ENCODE measurements at regions not wholly inside any gene's neighbourhood (a gene's known extent, or its start where the extent isn't known, plus 50 kb on each side); places are given as distances from the start of the nearest gene placed in this dataset.

GRCh38 chr16:79407005-79407404, 193.5 kb downstream of the MAF start:
- H3K4me3 ChIP-seq = no peak overlapping the region
- H3K9me1 ChIP-seq (ENCODE audit: control insufficient read depth, insufficient read depth, low read length) = no peaks in the 10 kb centered on the region
- H3K27ac ChIP-seq (ENCODE audit: extremely low read depth, low read depth, low read length) = no peak overlapping the region
- no peaks in the 10 kb centered on the region for H4K20me1 ChIP-seq (replicated peaks; ENCODE audit: control insufficient read depth, insufficient read depth, low read length)
- H3K36me3 ChIP-seq (ENCODE audit: control insufficient read depth, insufficient read depth, low read length) = no peaks in the 10 kb centered on the region
- no peaks in the 10 kb centered on the region for H3K79me2 ChIP-seq (ENCODE audit: control insufficient read depth, insufficient read depth, low read length)
- ATAC-seq = no peak
- H3K9me3 ChIP-seq (replicated peaks; ENCODE audit: control insufficient read depth, insufficient read depth, low read depth, low read length) = no peaks in the 10 kb centered on the region; the same call in 1 of the 2 replicates
- in situ Hi-C loops (cut with MboI) = no loop called here
- no peak overlapping the region for H2AFZ ChIP-seq (ENCODE audit: low read depth, low read length)
- FAIRE-seq = no peak
- CTCF ChIA-PET (ENCODE audit: low intra/inter-chr PET ratio) = no interaction called here
- BruUV-seq (replicated peaks) = no TSS peak
- no peak overlapping the region for H3K9ac ChIP-seq (ENCODE audit: insufficient read depth in 1 of 2, low read depth in 2 of 2, low read length in 2 of 2)
- H3K27me3 ChIP-seq (ENCODE audit: control insufficient read depth in 2 of 2, insufficient read depth in 2 of 2, low read length in 2 of 2) = peaks cover 6 to 14% of the 10 kb centered on the region in 2 experiments; a peak in 3 of 5 replicates
- intact Hi-C loops (cut with micrococcal nuclease) = no loop called here
- no peak for TF ChIP-seq PTBP1 (IDR thresholded peaks at IDR 0.05; ENCODE audit: low read depth, low read length)
- TF ChIP-seq CEBPB (tag; IDR thresholded peaks at IDR 0.05) = peak; percentile 46; the same call in 1 of the 2 replicates
- no peak overlapping the region for H3K4me2 ChIP-seq (ENCODE audit: insufficient read depth, low read length)
- POLR2A ChIA-PET = no interaction called here
- no peak for DNase-seq (ENCODE audit: extremely low read depth in 1 of 4, low spot score in 3 of 4)
- 20% methylated on average over 12 of the region's 12 CpGs for WGBS (ENCODE audit: insufficient coverage, low coverage, missing lambda C conversion rate)
- H3K4me1 ChIP-seq (replicated peaks in 1 of 2; ENCODE audit: control insufficient read depth in 2 of 2, insufficient read depth in 2 of 2, low read length in 2 of 2) = peaks cover 9 to 12% of the 10 kb centered on the region in 2 experiments; a peak in 4 of 5 replicates

DNA sequence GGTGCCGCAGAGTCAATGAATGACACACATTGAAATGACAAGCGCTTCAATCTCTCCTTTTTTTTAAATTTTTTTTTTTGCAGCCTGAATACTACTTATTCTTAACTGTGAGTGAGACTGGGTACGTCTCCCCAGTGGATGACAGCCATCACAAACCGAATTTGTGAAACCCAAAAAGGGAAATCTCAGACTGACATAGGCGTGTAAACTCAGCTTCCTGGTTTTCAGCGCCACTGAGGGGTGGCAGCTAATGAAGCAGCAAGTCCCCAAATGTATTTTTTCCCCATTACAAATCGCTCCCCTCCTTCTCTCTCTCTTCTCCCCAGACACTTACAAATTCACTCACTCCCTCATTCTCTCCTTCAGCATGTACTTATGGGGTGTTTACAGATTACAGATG, 196.0 kb downstream of the MAF start:
- BruUV-seq (replicated peaks) = no TSS peak
- no peak for ATAC-seq
- FAIRE-seq = no peak
- ChIA-PET CTCF (ENCODE audit: low intra/inter-chr PET ratio) (no interaction called here), POLR2A (interaction anchor here (0.6 kb wide), 1 partner anchor 1079 kb away, joined by 3 read pairs; no protein-coding TSS in a partner anchor)
- peaks cover 6 to 14% of the 10 kb centered on the region in 2 experiments; a peak in 3 of 5 replicates for H3K27me3 ChIP-seq (ENCODE audit: control insufficient read depth in 2 of 2, insufficient read depth in 2 of 2, low read length in 2 of 2)
- no peaks in the 10 kb centered on the region for H4K20me1 ChIP-seq (replicated peaks; ENCODE audit: control insufficient read depth, insufficient read depth, low read length)
- intact Hi-C loops (cut with micrococcal nuclease) (no loop called here), in situ Hi-C loops (cut with MboI) (no loop called here)
- H3K27ac ChIP-seq (ENCODE audit: extremely low read depth, low read depth, low read length) = no peak overlapping the region
- no peak for DNase-seq (ENCODE audit: extremely low read depth in 1 of 4, low spot score in 3 of 4)
- H3K9me1 ChIP-seq (ENCODE audit: control insufficient read depth, insufficient read depth, low read length) = no peaks in the 10 kb centered on the region
- peaks cover 24 to 25% of the 10 kb centered on the region in 2 experiments; a peak in 4 of 5 replicates for H3K4me1 ChIP-seq (replicated peaks in 1 of 2; ENCODE audit: control insufficient read depth in 2 of 2, insufficient read depth in 2 of 2, low read length in 2 of 2)
- no peaks in the 10 kb centered on the region for H3K36me3 ChIP-seq (ENCODE audit: control insufficient read depth, insufficient read depth, low read length)
- H3K4me2 ChIP-seq (ENCODE audit: insufficient read depth, low read length) = no peak overlapping the region
- H3K9ac ChIP-seq (ENCODE audit: insufficient read depth in 1 of 2, low read depth in 2 of 2, low read length in 2 of 2) = no peak overlapping the region
- 26% methylated on average over 7 of the region's 7 CpGs for WGBS (ENCODE audit: insufficient coverage, low coverage, missing lambda C conversion rate)
- no peaks in the 10 kb centered on the region for H3K79me2 ChIP-seq (ENCODE audit: control insufficient read depth, insufficient read depth, low read length)
- no peak overlapping the region for H3K4me3 ChIP-seq
- H3K9me3 ChIP-seq (replicated peaks; ENCODE audit: control insufficient read depth, insufficient read depth, low read depth, low read length) = no peaks in the 10 kb centered on the region; the same call in 1 of the 2 replicates
- H2AFZ ChIP-seq (ENCODE audit: low read depth, low read length) = no peak overlapping the region
- TF ChIP-seq YBX1 (IDR thresholded peaks at IDR 0.05) = no peak
- no peak for TF ChIP-seq SFPQ (IDR thresholded peaks at IDR 0.05; ENCODE audit: low read depth, low read length)
- TF ChIP-seq CREB1 (IDR thresholded peaks at IDR 0.05) = no peak
- no peak for TF ChIP-seq CREB1 (CRISPR knock-in tag; IDR thresholded peaks at IDR 0.05)
- TF ChIP-seq, protein P1, sequence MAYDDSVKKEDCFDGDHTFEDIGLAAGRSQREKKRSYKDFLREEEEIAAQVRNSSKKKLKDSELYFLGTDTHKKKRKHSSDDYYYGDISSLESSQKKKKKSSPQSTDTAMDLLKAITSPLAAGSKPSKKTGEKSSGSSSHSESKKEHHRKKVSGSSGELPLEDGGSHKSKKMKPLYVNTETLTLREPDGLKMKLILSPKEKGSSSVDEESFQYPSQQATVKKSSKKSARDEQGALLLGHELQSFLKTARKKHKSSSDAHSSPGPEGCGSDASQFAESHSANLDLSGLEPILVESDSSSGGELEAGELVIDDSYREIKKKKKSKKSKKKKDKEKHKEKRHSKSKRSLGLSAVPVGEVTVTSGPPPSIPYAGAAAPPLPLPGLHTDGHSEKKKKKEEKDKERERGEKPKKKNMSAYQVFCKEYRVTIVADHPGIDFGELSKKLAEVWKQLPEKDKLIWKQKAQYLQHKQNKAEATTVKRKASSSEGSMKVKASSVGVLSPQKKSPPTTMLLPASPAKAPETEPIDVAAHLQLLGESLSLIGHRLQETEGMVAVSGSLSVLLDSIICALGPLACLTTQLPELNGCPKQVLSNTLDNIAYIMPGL (CRISPR knock-in tag; IDR thresholded peaks at IDR 0.05) = no peak
- no peak for TF ChIP-seq ZKSCAN8 (CRISPR knock-in tag; IDR thresholded peaks at IDR 0.05)
- no peak for TF ChIP-seq CREBBP (IDR thresholded peaks at IDR 0.05; ENCODE audit: low read depth, low read length)
- TF ChIP-seq ILF3 (IDR thresholded peaks at IDR 0.05; ENCODE audit: borderline replicate concordance) = no peak
- TF ChIP-seq ID3 (CRISPR knock-in tag; IDR thresholded peaks at IDR 0.05) = no peak
- no peak for TF ChIP-seq ID3 (tag; IDR thresholded peaks at IDR 0.05)
- TF ChIP-seq SAFB2 (IDR thresholded peaks at IDR 0.05; ENCODE audit: borderline replicate concordance, low read depth, low read length, severe bottlenecking) = no peak
